ENCODE measurements at regions not wholly inside any gene's neighbourhood (a gene's known extent, or its start where the extent isn't known, plus 50 kb on each side); places are given as distances from the start of the nearest gene placed in this dataset.

DNA sequence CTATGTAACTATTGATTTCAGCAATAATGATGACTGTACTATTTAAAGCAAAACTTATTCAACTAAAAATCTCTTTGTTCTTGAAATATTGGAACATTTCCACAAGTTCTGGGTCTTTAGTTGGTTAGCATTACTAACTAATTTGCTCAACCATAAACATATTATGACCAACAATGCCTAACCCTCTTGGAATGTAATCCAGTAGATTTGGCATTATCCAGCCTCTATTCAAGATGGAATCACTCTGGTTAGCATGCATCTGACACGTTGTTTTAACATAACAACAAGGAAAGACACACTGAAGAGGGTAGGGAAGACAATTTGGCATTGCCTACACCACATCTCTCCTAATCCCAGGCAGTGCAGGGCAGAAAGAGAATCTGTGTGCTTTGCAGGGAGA is 941.3 kb upstream of the PCDH20 start:
- no peak for DNase-seq (ENCODE audit: low spot score, unreplicated experiment)
- H3K9me3 Mint-ChIP-seq (ENCODE audit: low read depth): no peaks in the 10 kb centered on the region
- no peaks in the 10 kb centered on the region for H3K36me3 Mint-ChIP-seq (ENCODE audit: insufficient read depth)
- H3K4me1 Mint-ChIP-seq (ENCODE audit: low read depth): no peaks in the 10 kb centered on the region
- no peaks in the 10 kb centered on the region for H3K27me3 Mint-ChIP-seq
- H3K4me3 Mint-ChIP-seq (ENCODE audit: low read depth): no peak overlapping the region
- no peak overlapping the region for H3K27ac Mint-ChIP-seq
- TF ChIP-seq, protein P1, sequence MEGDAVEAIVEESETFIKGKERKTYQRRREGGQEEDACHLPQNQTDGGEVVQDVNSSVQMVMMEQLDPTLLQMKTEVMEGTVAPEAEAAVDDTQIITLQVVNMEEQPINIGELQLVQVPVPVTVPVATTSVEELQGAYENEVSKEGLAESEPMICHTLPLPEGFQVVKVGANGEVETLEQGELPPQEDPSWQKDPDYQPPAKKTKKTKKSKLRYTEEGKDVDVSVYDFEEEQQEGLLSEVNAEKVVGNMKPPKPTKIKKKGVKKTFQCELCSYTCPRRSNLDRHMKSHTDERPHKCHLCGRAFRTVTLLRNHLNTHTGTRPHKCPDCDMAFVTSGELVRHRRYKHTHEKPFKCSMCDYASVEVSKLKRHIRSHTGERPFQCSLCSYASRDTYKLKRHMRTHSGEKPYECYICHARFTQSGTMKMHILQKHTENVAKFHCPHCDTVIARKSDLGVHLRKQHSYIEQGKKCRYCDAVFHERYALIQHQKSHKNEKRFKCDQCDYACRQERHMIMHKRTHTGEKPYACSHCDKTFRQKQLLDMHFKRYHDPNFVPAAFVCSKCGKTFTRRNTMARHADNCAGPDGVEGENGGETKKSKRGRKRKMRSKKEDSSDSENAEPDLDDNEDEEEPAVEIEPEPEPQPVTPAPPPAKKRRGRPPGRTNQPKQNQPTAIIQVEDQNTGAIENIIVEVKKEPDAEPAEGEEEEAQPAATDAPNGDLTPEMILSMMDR (IDR thresholded peaks at IDR 0.05; ENCODE audit: unreplicated experiment): no peak

DNA sequence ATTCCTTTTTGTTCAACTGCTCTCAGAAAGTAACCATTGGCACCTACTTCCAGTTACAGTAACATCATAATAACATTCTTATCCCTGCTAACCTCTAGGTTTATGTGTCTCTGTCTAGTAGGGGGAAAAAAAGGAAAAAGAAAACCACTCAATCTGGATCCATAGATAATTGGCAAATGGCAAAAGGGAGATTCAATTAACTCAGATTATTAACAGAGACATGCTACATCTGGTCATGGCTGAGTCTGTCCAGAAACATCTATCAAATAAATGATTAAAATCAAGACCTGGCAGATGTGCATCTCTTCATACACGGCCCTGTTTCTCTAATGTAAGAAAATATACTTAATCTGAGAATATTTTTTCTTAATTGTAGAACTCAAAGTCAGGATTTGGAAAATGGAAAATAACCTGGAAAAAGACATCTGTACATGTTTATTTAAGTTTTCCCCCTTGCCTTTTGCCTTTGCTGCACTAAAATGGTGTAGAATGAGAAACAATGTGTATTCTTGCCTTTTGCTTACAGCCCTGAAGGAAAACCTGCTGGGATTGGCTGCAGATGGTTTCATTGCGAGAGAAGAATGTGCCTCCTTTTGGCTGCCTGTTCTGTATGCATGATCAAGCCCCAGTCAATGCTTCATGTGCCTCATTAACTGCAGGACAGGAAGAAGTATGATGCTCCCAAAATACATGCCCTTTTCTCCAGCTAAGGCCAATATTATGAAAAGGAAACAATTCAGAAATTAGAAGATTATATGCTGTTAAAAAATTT is 921.6 kb upstream of the PCDH20 start:
- Mint-ChIP-seq H3K9me3 (ENCODE audit: low read depth) (no peaks in the 10 kb centered on the region), H3K36me3 (ENCODE audit: insufficient read depth) (no peaks in the 10 kb centered on the region), H3K4me1 (ENCODE audit: low read depth) (no peaks in the 10 kb centered on the region), H3K27me3 (no peaks in the 10 kb centered on the region), H3K27ac (no peak overlapping the region), H3K4me3 (ENCODE audit: low read depth) (no peak overlapping the region)
- TF ChIP-seq, protein P1 (IDR thresholded peaks at IDR 0.05; ENCODE audit: unreplicated experiment): no peak
- no peak for DNase-seq (ENCODE audit: low spot score, unreplicated experiment)

DNA sequence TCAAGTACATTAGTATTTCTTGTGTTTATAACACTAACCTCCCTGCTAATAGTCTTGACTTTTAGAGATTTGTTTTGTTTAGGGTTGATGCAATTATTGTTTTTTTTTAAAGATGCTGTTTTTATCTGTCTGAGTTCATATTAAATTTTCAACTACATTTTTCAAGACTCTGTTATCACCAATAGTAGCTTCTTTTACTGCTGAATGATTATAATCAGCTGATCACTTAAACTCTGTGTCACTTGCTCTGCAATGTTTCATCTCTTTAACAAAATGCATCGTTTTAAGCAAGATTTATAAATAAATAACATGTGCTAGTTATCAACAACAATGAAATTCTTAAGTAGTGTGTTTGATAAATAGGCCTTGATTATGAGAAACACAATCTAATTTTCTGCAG is 920.9 kb upstream of the PCDH20 start:
- H3K27ac Mint-ChIP-seq: no peak overlapping the region

DNA sequence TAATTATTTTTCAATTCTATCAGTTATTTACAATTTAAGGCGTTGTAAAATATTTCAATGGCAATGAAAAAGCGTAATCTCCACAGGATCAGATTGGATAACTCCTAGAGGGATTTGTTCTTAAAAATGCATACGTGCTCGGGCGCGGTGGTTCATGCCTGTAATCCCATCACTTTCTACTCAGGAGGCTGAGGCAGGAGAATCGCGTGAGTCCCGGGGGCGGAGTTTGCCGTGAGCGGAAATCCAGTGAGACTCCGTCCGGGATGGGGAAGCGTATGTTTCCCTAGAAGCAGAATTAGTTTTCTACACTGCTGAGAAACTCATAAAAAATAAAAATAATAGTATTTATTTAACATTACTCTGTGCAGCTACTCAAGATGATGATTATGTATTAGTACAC is 917.8 kb upstream of the PCDH20 start:
- Mint-ChIP-seq H3K4me1 (ENCODE audit: low read depth) (no peaks in the 10 kb centered on the region), H3K9me3 (ENCODE audit: low read depth) (no peaks in the 10 kb centered on the region), H3K4me3 (ENCODE audit: low read depth) (no peak overlapping the region), H3K36me3 (ENCODE audit: insufficient read depth) (no peaks in the 10 kb centered on the region), H3K27me3 (no peaks in the 10 kb centered on the region), H3K27ac (no peak overlapping the region)
- DNase-seq (ENCODE audit: low spot score, unreplicated experiment): no peak
- TF ChIP-seq, protein P1 (IDR thresholded peaks at IDR 0.05; ENCODE audit: unreplicated experiment): no peak

More for the DNA sequence above, 920.9 kb upstream of the PCDH20 start:
- no peak for DNase-seq (ENCODE audit: low spot score, unreplicated experiment)
- Mint-ChIP-seq H3K36me3 (ENCODE audit: insufficient read depth) (no peaks in the 10 kb centered on the region), H3K4me1 (ENCODE audit: low read depth) (no peaks in the 10 kb centered on the region), H3K9me3 (ENCODE audit: low read depth) (no peaks in the 10 kb centered on the region), H3K4me3 (ENCODE audit: low read depth) (no peak overlapping the region), H3K27me3 (no peaks in the 10 kb centered on the region)
- TF ChIP-seq, protein P1 (IDR thresholded peaks at IDR 0.05; ENCODE audit: unreplicated experiment): no peak

DNA sequence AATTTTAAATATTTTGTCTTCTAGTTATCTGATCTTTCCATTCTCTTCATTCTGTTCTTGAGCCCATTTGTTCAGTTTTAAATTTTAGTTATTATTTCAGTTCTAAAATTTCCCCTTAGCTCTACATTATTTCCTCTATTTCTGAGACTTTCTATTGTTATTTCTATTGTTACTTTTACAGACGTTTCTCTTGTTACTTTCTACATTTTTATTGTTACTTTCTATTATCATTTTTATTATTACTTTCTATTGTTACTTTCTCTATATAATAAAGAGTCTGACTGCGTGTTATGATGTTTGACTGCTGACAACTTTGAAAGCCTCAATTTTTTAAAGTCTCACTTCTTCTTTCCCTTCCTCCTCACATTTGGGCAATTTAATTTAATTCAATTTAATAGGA is 915.7 kb upstream of the PCDH20 start:
- peaks cover 9% of the 10 kb centered on the region for H3K9me3 Mint-ChIP-seq (ENCODE audit: low read depth)
- no peaks in the 10 kb centered on the region for H3K4me1 Mint-ChIP-seq (ENCODE audit: low read depth)
- H3K36me3 Mint-ChIP-seq (ENCODE audit: insufficient read depth): no peaks in the 10 kb centered on the region
- no peak overlapping the region for H3K4me3 Mint-ChIP-seq (ENCODE audit: low read depth)
- H3K27me3 Mint-ChIP-seq: no peaks in the 10 kb centered on the region
- TF ChIP-seq, protein P1 (IDR thresholded peaks at IDR 0.05; ENCODE audit: unreplicated experiment): no peak
- DNase-seq (ENCODE audit: low spot score, unreplicated experiment): no peak
- no peak overlapping the region for H3K27ac Mint-ChIP-seq
